ENCODE measurements at regions not wholly inside any gene's neighbourhood (a gene's known extent, or its start where the extent isn't known, plus 50 kb on each side); places are given as distances from the start of the nearest gene placed in this dataset.

- Histone ChIP-seq H3K36me3 (ENCODE audit: control insufficient read depth, insufficient read depth, low read length) (no peaks in the 10 kb centered on the region), H3K27ac (ENCODE audit: insufficient read depth, low read depth, low read length, poor library complexity, severe bottlenecking) (no peak overlapping the region), H3K4me1 (ENCODE audit: control insufficient read depth, insufficient read depth, low read length) (no peaks in the 10 kb centered on the region), H3K4me3 (ENCODE audit: insufficient read depth, low read depth, low read length) (no peak overlapping the region), H3K9me3 (ENCODE audit: control insufficient read depth, low read length) (no peaks in the 10 kb centered on the region), H3K27me3 (ENCODE audit: control insufficient read depth, insufficient read depth, low read length, poor library complexity, severe bottlenecking) (no peaks in the 10 kb centered on the region)
- WGBS, 2 experiments, result 82 to 83% methylated on average over 7 of the region's 7 CpGs
These were observed 378.2 kb upstream of the SULF2 start for GRCh38 chr20:48163505-48163904.

- Histone ChIP-seq H3K36me3 (ENCODE audit: control insufficient read depth, insufficient read depth, low read length) (no peaks in the 10 kb centered on the region), H3K27me3 (ENCODE audit: control insufficient read depth, insufficient read depth, low read length, poor library complexity, severe bottlenecking) (no peaks in the 10 kb centered on the region), H3K9me3 (ENCODE audit: control insufficient read depth, low read length) (no peaks in the 10 kb centered on the region), H3K27ac (ENCODE audit: insufficient read depth, low read depth, low read length, poor library complexity, severe bottlenecking) (no peak overlapping the region), H3K4me1 (ENCODE audit: control insufficient read depth, insufficient read depth, low read length) (no peaks in the 10 kb centered on the region), H3K4me3 (ENCODE audit: insufficient read depth, low read depth, low read length) (no peak overlapping the region)
- 95 to 96% methylated on average over 11 to 13 of the region's 13 CpGs for WGBS, 2 experiments
These were observed 377.3 kb upstream of the SULF2 start for GRCh38 chr20:48162621-48163020.

- peaks cover 3% of the 10 kb centered on the region for H3K4me1 ChIP-seq (ENCODE audit: control insufficient read depth, insufficient read depth, low read length)
- no peak overlapping the region for H3K27ac ChIP-seq (ENCODE audit: insufficient read depth, low read depth, low read length, poor library complexity, severe bottlenecking)
- 92 to 94% methylated on average over 11 of the region's 11 CpGs for WGBS, 2 experiments
- H3K27me3 ChIP-seq (ENCODE audit: control insufficient read depth, insufficient read depth, low read length, poor library complexity, severe bottlenecking), result no peaks in the 10 kb centered on the region
- H3K36me3 ChIP-seq (ENCODE audit: control insufficient read depth, insufficient read depth, low read length), result no peaks in the 10 kb centered on the region
- H3K9me3 ChIP-seq (ENCODE audit: control insufficient read depth, low read length), result peaks cover 2% of the 10 kb centered on the region
- H3K4me3 ChIP-seq (ENCODE audit: insufficient read depth, low read depth, low read length), result no peak overlapping the region
These were observed 374.1 kb upstream of the SULF2 start for GRCh38 chr20:48159145-48160008.

GRCh38 chr20:48158014-48158413 lies 372.7 kb upstream of the SULF2 start:
- Histone ChIP-seq H3K36me3 (ENCODE audit: control insufficient read depth, insufficient read depth, low read length) (no peaks in the 10 kb centered on the region), H3K27me3 (ENCODE audit: control insufficient read depth, insufficient read depth, low read length, poor library complexity, severe bottlenecking) (no peaks in the 10 kb centered on the region), H3K9me3 (ENCODE audit: control insufficient read depth, low read length) (peaks cover 2% of the 10 kb centered on the region), H3K4me3 (ENCODE audit: insufficient read depth, low read depth, low read length) (no peak overlapping the region), H3K27ac (ENCODE audit: insufficient read depth, low read depth, low read length, poor library complexity, severe bottlenecking) (no peak overlapping the region), H3K4me1 (ENCODE audit: control insufficient read depth, insufficient read depth, low read length) (peaks cover 16% of the 10 kb centered on the region)
- 86 to 88% methylated on average over 2 of the region's 2 CpGs for WGBS, 2 experiments

- 93 to 96% methylated on average over 3 of the region's 3 CpGs for WGBS, 2 experiments
- Histone ChIP-seq H3K4me1 (ENCODE audit: control insufficient read depth, insufficient read depth, low read length) (peaks cover 16% of the 10 kb centered on the region), H3K27me3 (ENCODE audit: control insufficient read depth, insufficient read depth, low read length, poor library complexity, severe bottlenecking) (no peaks in the 10 kb centered on the region), H3K9me3 (ENCODE audit: control insufficient read depth, low read length) (peaks cover 2% of the 10 kb centered on the region), H3K4me3 (ENCODE audit: insufficient read depth, low read depth, low read length) (no peak overlapping the region), H3K27ac (ENCODE audit: insufficient read depth, low read depth, low read length, poor library complexity, severe bottlenecking) (no peak overlapping the region), H3K36me3 (ENCODE audit: control insufficient read depth, insufficient read depth, low read length) (no peaks in the 10 kb centered on the region)
These were observed 371.8 kb upstream of the SULF2 start for GRCh38 chr20:48156951-48157700.

- Histone ChIP-seq H3K9me3 (ENCODE audit: control insufficient read depth, low read length) (peaks cover 2% of the 10 kb centered on the region), H3K27ac (ENCODE audit: insufficient read depth, low read depth, low read length, poor library complexity, severe bottlenecking) (no peak overlapping the region), H3K27me3 (ENCODE audit: control insufficient read depth, insufficient read depth, low read length, poor library complexity, severe bottlenecking) (no peaks in the 10 kb centered on the region), H3K4me3 (ENCODE audit: insufficient read depth, low read depth, low read length) (no peak overlapping the region), H3K36me3 (ENCODE audit: control insufficient read depth, insufficient read depth, low read length) (no peaks in the 10 kb centered on the region), H3K4me1 (ENCODE audit: control insufficient read depth, insufficient read depth, low read length) (peaks cover 16% of the 10 kb centered on the region)
- 94 to 95% methylated on average over 2 of the region's 2 CpGs for WGBS, 2 experiments
These were observed 371.2 kb upstream of the SULF2 start for GRCh38 chr20:48156521-48156920.

GRCh38 chr20:48155268-48155667 lies 370.0 kb upstream of the SULF2 start:
- Histone ChIP-seq H3K4me3 (ENCODE audit: insufficient read depth, low read depth, low read length) (no peak overlapping the region), H3K36me3 (ENCODE audit: control insufficient read depth, insufficient read depth, low read length) (no peaks in the 10 kb centered on the region), H3K27me3 (ENCODE audit: control insufficient read depth, insufficient read depth, low read length, poor library complexity, severe bottlenecking) (no peaks in the 10 kb centered on the region), H3K4me1 (ENCODE audit: control insufficient read depth, insufficient read depth, low read length) (peaks cover 21% of the 10 kb centered on the region), H3K27ac (ENCODE audit: insufficient read depth, low read depth, low read length, poor library complexity, severe bottlenecking) (no peak overlapping the region), H3K9me3 (ENCODE audit: control insufficient read depth, low read length) (peaks cover 2% of the 10 kb centered on the region)
- WGBS, 2 experiments, result 92 to 93% methylated on average over 9 of the region's 9 CpGs

GRCh38 chr20:48154040-48154765 lies 368.9 kb upstream of the SULF2 start:
- peaks cover 2% of the 10 kb centered on the region for H3K9me3 ChIP-seq (ENCODE audit: control insufficient read depth, low read length)
- no peaks in the 10 kb centered on the region for H3K36me3 ChIP-seq (ENCODE audit: control insufficient read depth, insufficient read depth, low read length)
- H3K27me3 ChIP-seq (ENCODE audit: control insufficient read depth, insufficient read depth, low read length, poor library complexity, severe bottlenecking), result no peaks in the 10 kb centered on the region
- peak overlapping the region; percentile 11 for H3K27ac ChIP-seq (ENCODE audit: insufficient read depth, low read depth, low read length, poor library complexity, severe bottlenecking)
- WGBS, 2 experiments, result 91 to 93% methylated on average over 14 of the region's 14 CpGs
- H3K4me1 ChIP-seq (ENCODE audit: control insufficient read depth, insufficient read depth, low read length), result peaks cover 28% of the 10 kb centered on the region
- no peak overlapping the region for H3K4me3 ChIP-seq (ENCODE audit: insufficient read depth, low read depth, low read length)

- H3K27me3 ChIP-seq (ENCODE audit: control insufficient read depth, insufficient read depth, low read length, poor library complexity, severe bottlenecking), result no peaks in the 10 kb centered on the region
- H3K4me3 ChIP-seq (ENCODE audit: insufficient read depth, low read depth, low read length), result no peak overlapping the region
- H3K36me3 ChIP-seq (ENCODE audit: control insufficient read depth, insufficient read depth, low read length), result no peaks in the 10 kb centered on the region
- no peak overlapping the region for H3K27ac ChIP-seq (ENCODE audit: insufficient read depth, low read depth, low read length, poor library complexity, severe bottlenecking)
- H3K4me1 ChIP-seq (ENCODE audit: control insufficient read depth, insufficient read depth, low read length), result peaks cover 28% of the 10 kb centered on the region
- H3K9me3 ChIP-seq (ENCODE audit: control insufficient read depth, low read length), result peaks cover 2% of the 10 kb centered on the region
- 67 to 80% methylated on average over 3 of the region's 3 CpGs for WGBS, 2 experiments
These were observed 368.2 kb upstream of the SULF2 start for GRCh38 chr20:48153523-48153922.

GRCh38 chr20:48153103-48153502 lies 367.8 kb upstream of the SULF2 start:
- 94% methylated on average over 10 of the region's 10 CpGs for WGBS, 2 experiments
- Histone ChIP-seq H3K4me1 (ENCODE audit: control insufficient read depth, insufficient read depth, low read length) (peaks cover 28% of the 10 kb centered on the region), H3K27me3 (ENCODE audit: control insufficient read depth, insufficient read depth, low read length, poor library complexity, severe bottlenecking) (no peaks in the 10 kb centered on the region), H3K9me3 (ENCODE audit: control insufficient read depth, low read length) (peaks cover 2% of the 10 kb centered on the region), H3K4me3 (ENCODE audit: insufficient read depth, low read depth, low read length) (no peak overlapping the region), H3K36me3 (ENCODE audit: control insufficient read depth, insufficient read depth, low read length) (no peaks in the 10 kb centered on the region), H3K27ac (ENCODE audit: insufficient read depth, low read depth, low read length, poor library complexity, severe bottlenecking) (no peak overlapping the region)
